ENCODE measurements at regions not wholly inside any gene's neighbourhood (a gene's known extent, or its start where the extent isn't known, plus 50 kb on each side); places are given as distances from the start of the nearest gene placed in this dataset.

- H2AFZ ChIP-seq (ENCODE audit: low read length), result no peak overlapping the region
- H4K20me1 ChIP-seq (ENCODE audit: insufficient read depth, low read length), result no peaks in the 10 kb centered on the region
- H3F3A ChIP-seq (ENCODE audit: insufficient read depth, low read length), result no peaks in the 10 kb centered on the region
- no peak overlapping the region for H3K4me3 ChIP-seq (ENCODE audit: low read depth, low read length, poor library complexity, severe bottlenecking)
- H3K9me3 ChIP-seq (ENCODE audit: low read length), result no peaks in the 10 kb centered on the region
- H3K36me3 ChIP-seq (ENCODE audit: insufficient read depth, low read length), result no peaks in the 10 kb centered on the region
- H3K27me3 ChIP-seq (ENCODE audit: insufficient read depth, low read length), result no peaks in the 10 kb centered on the region
- no peak overlapping the region for H3K4me2 ChIP-seq (ENCODE audit: low read length)
- no peaks in the 10 kb centered on the region for H3K9me2 ChIP-seq (ENCODE audit: low read depth, low read length)
- no peaks in the 10 kb centered on the region for H3K79me2 ChIP-seq (ENCODE audit: insufficient read depth, low read length)
- H3K27ac ChIP-seq (ENCODE audit: low read depth, low read length, poor library complexity, severe bottlenecking), result no peak overlapping the region
- H3K4me1 ChIP-seq (ENCODE audit: insufficient read depth, low read length, severe bottlenecking), result peaks cover 39% of the 10 kb centered on the region
- no peak overlapping the region for H3K9ac ChIP-seq (ENCODE audit: low read length)
- TF ChIP-seq CTCF (IDR thresholded peaks at IDR 0.05; ENCODE audit: low read length) (no peak), EZH2 (IDR thresholded peaks at IDR 0.05; ENCODE audit: borderline replicate concordance, low read length) (no peak)
Observed at GRCh38 chr6:113625850-113626249, 231.3 kb upstream of the MARCKS start.

- Histone ChIP-seq H3K27ac (ENCODE audit: low read depth, low read length, poor library complexity, severe bottlenecking) (no peak overlapping the region), H3K36me3 (ENCODE audit: insufficient read depth, low read length) (no peaks in the 10 kb centered on the region), H3K4me2 (ENCODE audit: low read length) (no peak overlapping the region), H3K4me1 (ENCODE audit: insufficient read depth, low read length, severe bottlenecking) (peaks cover 46% of the 10 kb centered on the region), H3K9me3 (ENCODE audit: low read length) (no peaks in the 10 kb centered on the region), H2AFZ (ENCODE audit: low read length) (no peak overlapping the region), H3K79me2 (ENCODE audit: insufficient read depth, low read length) (no peaks in the 10 kb centered on the region), H3K4me3 (ENCODE audit: low read depth, low read length, poor library complexity, severe bottlenecking) (no peak overlapping the region), H3K27me3 (ENCODE audit: insufficient read depth, low read length) (no peaks in the 10 kb centered on the region), H3K9me2 (ENCODE audit: low read depth, low read length) (no peaks in the 10 kb centered on the region), H4K20me1 (ENCODE audit: insufficient read depth, low read length) (no peaks in the 10 kb centered on the region), H3F3A (ENCODE audit: insufficient read depth, low read length) (no peaks in the 10 kb centered on the region), H3K9ac (ENCODE audit: low read length) (no peak overlapping the region)
- TF ChIP-seq CTCF (IDR thresholded peaks at IDR 0.05; ENCODE audit: low read length) (no peak), EZH2 (IDR thresholded peaks at IDR 0.05; ENCODE audit: borderline replicate concordance, low read length) (no peak)
Observed at GRCh38 chr6:113626475-113626874, 230.7 kb upstream of the MARCKS start.

GRCh38 chr6:113627480-113627879, 229.7 kb upstream of the MARCKS start:
- H3K9me2 ChIP-seq (ENCODE audit: low read depth, low read length), result no peaks in the 10 kb centered on the region
- no peaks in the 10 kb centered on the region for H3F3A ChIP-seq (ENCODE audit: insufficient read depth, low read length)
- H3K9ac ChIP-seq (ENCODE audit: low read length), result no peak overlapping the region
- no peak overlapping the region for H3K4me3 ChIP-seq (ENCODE audit: low read depth, low read length, poor library complexity, severe bottlenecking)
- no peaks in the 10 kb centered on the region for H4K20me1 ChIP-seq (ENCODE audit: insufficient read depth, low read length)
- no peaks in the 10 kb centered on the region for H3K36me3 ChIP-seq (ENCODE audit: insufficient read depth, low read length)
- H3K27ac ChIP-seq (ENCODE audit: low read depth, low read length, poor library complexity, severe bottlenecking), result no peak overlapping the region
- peaks cover 56% of the 10 kb centered on the region for H3K4me1 ChIP-seq (ENCODE audit: insufficient read depth, low read length, severe bottlenecking)
- H3K27me3 ChIP-seq (ENCODE audit: insufficient read depth, low read length), result no peaks in the 10 kb centered on the region
- no peak overlapping the region for H2AFZ ChIP-seq (ENCODE audit: low read length)
- H3K4me2 ChIP-seq (ENCODE audit: low read length), result no peak overlapping the region
- H3K79me2 ChIP-seq (ENCODE audit: insufficient read depth, low read length), result no peaks in the 10 kb centered on the region
- H3K9me3 ChIP-seq (ENCODE audit: low read length), result no peaks in the 10 kb centered on the region
- no peak for TF ChIP-seq CTCF (IDR thresholded peaks at IDR 0.05; ENCODE audit: low read length)
- no peak for TF ChIP-seq EZH2 (IDR thresholded peaks at IDR 0.05; ENCODE audit: borderline replicate concordance, low read length)
